ENCODE measurements at regions not wholly inside any gene's neighbourhood (a gene's known extent, or its start where the extent isn't known, plus 50 kb on each side); places are given as distances from the start of the nearest gene placed in this dataset.

GRCh38 chr17:79485419-79485985, 125.3 kb downstream of the RBFOX3 start:
- TF ChIP-seq CTCF (conservative IDR thresholded peaks at IDR 0.05) (no peak), EZH2 (IDR thresholded peaks at IDR 0.05; ENCODE audit: low read depth) (no peak)
